ENCODE measurements at regions not wholly inside any gene's neighbourhood (a gene's known extent, or its start where the extent isn't known, plus 50 kb on each side); places are given as distances from the start of the nearest gene placed in this dataset.

DNA sequence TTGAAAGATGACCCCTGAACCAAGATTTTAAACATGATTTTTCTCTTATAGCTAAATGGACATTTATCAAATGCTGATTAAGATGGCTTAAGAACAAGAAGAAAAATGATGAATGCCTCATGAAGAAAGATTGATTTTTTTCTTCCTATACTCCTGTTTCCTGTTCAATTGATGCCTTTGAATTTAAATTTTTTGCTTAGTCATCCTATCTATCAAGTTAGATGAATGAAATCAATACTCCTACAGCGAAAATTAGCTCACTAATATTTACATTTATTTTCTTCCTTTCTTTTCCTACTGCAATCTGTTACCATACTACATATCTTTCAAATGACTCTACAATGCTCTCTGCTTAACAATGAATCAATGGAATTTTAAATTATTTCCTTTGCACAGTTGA lies 773.6 kb upstream of the DIAPH2 start:
- Histone ChIP-seq H3K4me3 (ENCODE audit: low read length) (no peak overlapping the region), H3K9me3 (ENCODE audit: control insufficient read depth, low read length) (no peaks in the 10 kb centered on the region), H3K36me3 (ENCODE audit: control insufficient read depth, insufficient read depth, low read length) (no peaks in the 10 kb centered on the region), H3K9ac (ENCODE audit: extremely low read depth, low read length, poor library complexity, severe bottlenecking) (no peak overlapping the region), H3K27ac (ENCODE audit: low read depth, low read length) (no peak overlapping the region), H3K4me1 (ENCODE audit: control insufficient read depth, insufficient read depth, low read length) (no peaks in the 10 kb centered on the region), H3K27me3 (ENCODE audit: control insufficient read depth, insufficient read depth, low read length, poor library complexity, severe bottlenecking) (no peaks in the 10 kb centered on the region)
- H3K9me3 Mint-ChIP-seq, result no peaks in the 10 kb centered on the region
- no peak overlapping the region for H3K27ac Mint-ChIP-seq
- peaks cover 10% of the 10 kb centered on the region for H3K4me1 Mint-ChIP-seq
- H3K36me3 Mint-ChIP-seq (ENCODE audit: low read depth), result no peaks in the 10 kb centered on the region
- H3K4me3 Mint-ChIP-seq, result no peak overlapping the region
- peaks cover 25% of the 10 kb centered on the region for H3K27me3 Mint-ChIP-seq (ENCODE audit: insufficient read depth)
- TF ChIP-seq, protein P1, sequence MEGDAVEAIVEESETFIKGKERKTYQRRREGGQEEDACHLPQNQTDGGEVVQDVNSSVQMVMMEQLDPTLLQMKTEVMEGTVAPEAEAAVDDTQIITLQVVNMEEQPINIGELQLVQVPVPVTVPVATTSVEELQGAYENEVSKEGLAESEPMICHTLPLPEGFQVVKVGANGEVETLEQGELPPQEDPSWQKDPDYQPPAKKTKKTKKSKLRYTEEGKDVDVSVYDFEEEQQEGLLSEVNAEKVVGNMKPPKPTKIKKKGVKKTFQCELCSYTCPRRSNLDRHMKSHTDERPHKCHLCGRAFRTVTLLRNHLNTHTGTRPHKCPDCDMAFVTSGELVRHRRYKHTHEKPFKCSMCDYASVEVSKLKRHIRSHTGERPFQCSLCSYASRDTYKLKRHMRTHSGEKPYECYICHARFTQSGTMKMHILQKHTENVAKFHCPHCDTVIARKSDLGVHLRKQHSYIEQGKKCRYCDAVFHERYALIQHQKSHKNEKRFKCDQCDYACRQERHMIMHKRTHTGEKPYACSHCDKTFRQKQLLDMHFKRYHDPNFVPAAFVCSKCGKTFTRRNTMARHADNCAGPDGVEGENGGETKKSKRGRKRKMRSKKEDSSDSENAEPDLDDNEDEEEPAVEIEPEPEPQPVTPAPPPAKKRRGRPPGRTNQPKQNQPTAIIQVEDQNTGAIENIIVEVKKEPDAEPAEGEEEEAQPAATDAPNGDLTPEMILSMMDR (conservative IDR thresholded peaks at IDR 0.05), result no peak
- no peak for DNase-seq
- WGBS, 2 experiments (ENCODE audit: insufficient coverage in 1 of 2, insufficient read length in 1 of 2), result 93 to 100% methylated on average over 1 of the region's 1 CpG

DNA sequence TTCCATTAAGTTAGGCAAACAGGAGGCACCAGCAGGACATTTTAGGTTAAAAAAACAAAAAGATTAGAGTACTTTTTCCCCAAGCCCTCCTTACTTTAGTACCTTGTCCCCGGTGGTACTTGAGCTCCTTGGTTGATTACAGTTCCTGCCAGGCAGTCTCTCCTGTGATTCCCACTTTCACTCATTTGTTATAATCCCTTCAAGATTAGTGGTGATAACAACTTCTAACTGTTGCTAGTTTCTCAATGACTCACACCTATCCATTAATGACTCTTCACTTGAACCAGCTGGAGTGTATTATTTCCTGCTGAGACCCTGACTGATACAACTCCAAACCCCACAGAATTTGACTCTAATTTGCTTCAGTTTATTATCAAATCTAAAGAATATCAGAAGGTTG lies 765.0 kb upstream of the DIAPH2 start:
- H3K9me3 Mint-ChIP-seq, result peaks cover 3% of the 10 kb centered on the region
- 67% methylated on average over 1 of the region's 1 CpG; no CpG with 5 or more reads in 1 of the 2 experiments for WGBS, 2 experiments (ENCODE audit: insufficient coverage in 1 of 2, insufficient read length in 1 of 2)
- no peak overlapping the region for H3K27ac Mint-ChIP-seq

DNA sequence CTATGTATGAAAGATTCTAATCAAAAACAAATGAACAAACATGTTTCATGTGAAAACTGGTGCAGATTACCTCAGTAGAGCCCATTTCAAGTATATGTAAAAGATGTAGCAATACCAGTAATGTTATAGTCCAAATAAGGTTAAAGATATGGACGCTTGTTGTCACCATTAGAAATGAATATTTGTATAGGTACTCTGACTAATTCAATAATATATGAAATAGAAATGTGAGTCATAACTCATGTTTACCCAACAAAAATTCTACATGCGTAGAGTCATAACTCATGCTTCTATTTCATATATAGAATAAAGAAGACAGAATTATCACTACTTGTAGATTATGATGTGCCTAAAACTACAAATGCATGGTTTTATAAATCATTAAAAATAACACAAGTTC lies 739.1 kb upstream of the DIAPH2 start:
- H3K27me3 ChIP-seq (ENCODE audit: control insufficient read depth, insufficient read depth, low read length, poor library complexity, severe bottlenecking), result peaks cover 6% of the 10 kb centered on the region
- no peaks in the 10 kb centered on the region for H3K36me3 Mint-ChIP-seq (ENCODE audit: low read depth)
- H3K36me3 ChIP-seq (ENCODE audit: control insufficient read depth, insufficient read depth, low read length), result no peaks in the 10 kb centered on the region
- H3K4me1 ChIP-seq (ENCODE audit: control insufficient read depth, insufficient read depth, low read length), result no peaks in the 10 kb centered on the region
- no peak overlapping the region for H3K27ac ChIP-seq (ENCODE audit: low read depth, low read length)
- H3K4me3 ChIP-seq (ENCODE audit: low read length), result no peak overlapping the region
- no peak overlapping the region for H3K9ac ChIP-seq (ENCODE audit: extremely low read depth, low read length, poor library complexity, severe bottlenecking)
- H3K27ac Mint-ChIP-seq, result no peak overlapping the region
- H3K9me3 ChIP-seq (ENCODE audit: control insufficient read depth, low read length), result no peaks in the 10 kb centered on the region
- TF ChIP-seq, protein P1 (conservative IDR thresholded peaks at IDR 0.05), result no peak
- peaks cover 4% of the 10 kb centered on the region for H3K27me3 Mint-ChIP-seq (ENCODE audit: insufficient read depth)
- no CpG with 5 or more reads among the region's 2 CpGs for WGBS, 2 experiments (ENCODE audit: insufficient coverage in 1 of 2, insufficient read length in 1 of 2)
- H3K9me3 Mint-ChIP-seq, result no peaks in the 10 kb centered on the region
- no peak for DNase-seq
- H3K4me1 Mint-ChIP-seq, result peaks cover 6% of the 10 kb centered on the region
- no peak overlapping the region for H3K4me3 Mint-ChIP-seq

More for the DNA sequence above, 765.0 kb upstream of the DIAPH2 start:
- no peak overlapping the region for H3K9ac ChIP-seq (ENCODE audit: extremely low read depth, low read length, poor library complexity, severe bottlenecking)
- Mint-ChIP-seq H3K27me3 (ENCODE audit: insufficient read depth) (peaks cover 81% of the 10 kb centered on the region), H3K4me3 (no peak overlapping the region), H3K4me1 (no peaks in the 10 kb centered on the region), H3K36me3 (ENCODE audit: low read depth) (no peaks in the 10 kb centered on the region)
- no peaks in the 10 kb centered on the region for H3K9me3 ChIP-seq (ENCODE audit: control insufficient read depth, low read length)
- H3K27ac ChIP-seq (ENCODE audit: low read depth, low read length), result no peak overlapping the region
- peaks cover 70% of the 10 kb centered on the region for H3K27me3 ChIP-seq (ENCODE audit: control insufficient read depth, insufficient read depth, low read length, poor library complexity, severe bottlenecking)
- DNase-seq, result no peak
- no peaks in the 10 kb centered on the region for H3K4me1 ChIP-seq (ENCODE audit: control insufficient read depth, insufficient read depth, low read length)
- TF ChIP-seq, protein P1 (conservative IDR thresholded peaks at IDR 0.05), result no peak
- no peak overlapping the region for H3K4me3 ChIP-seq (ENCODE audit: low read length)
- no peaks in the 10 kb centered on the region for H3K36me3 ChIP-seq (ENCODE audit: control insufficient read depth, insufficient read depth, low read length)
